ENCODE measurements at regions not wholly inside any gene's neighbourhood (a gene's known extent, or its start where the extent isn't known, plus 50 kb on each side); places are given as distances from the start of the nearest gene placed in this dataset.

GRCh38 chr14:42736408-42736807, 1129.7 kb downstream of the LRFN5 start:
- TF ChIP-seq RARB (CRISPR knock-in tag; IDR thresholded peaks at IDR 0.05) (no peak), EP300 (IDR thresholded peaks at IDR 0.05) (no peak)
